ENCODE measurements at regions not wholly inside any gene's neighbourhood (a gene's known extent, or its start where the extent isn't known, plus 50 kb on each side); places are given as distances from the start of the nearest gene placed in this dataset.

DNA sequence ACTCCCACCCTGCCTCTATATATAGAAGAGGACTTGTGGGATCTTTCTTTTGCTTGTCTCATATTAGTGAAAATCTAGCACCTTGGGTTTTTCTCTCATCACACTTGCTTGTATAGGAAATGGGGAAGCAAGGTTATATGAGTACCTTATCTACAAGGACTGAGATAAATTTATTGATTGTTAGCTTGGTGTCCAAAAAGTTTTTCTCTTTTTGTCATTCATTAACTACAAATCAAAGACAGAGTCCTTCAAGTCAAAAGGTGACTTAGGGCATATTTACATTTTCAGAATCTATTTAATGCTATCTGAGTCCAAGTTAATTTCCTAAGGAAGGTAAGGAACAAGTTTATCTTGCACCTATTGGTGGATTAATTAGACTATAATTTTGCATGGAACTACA lies 92.7 kb downstream of the SNAPC1 start (continued):
- TF ChIP-seq, protein P1, sequence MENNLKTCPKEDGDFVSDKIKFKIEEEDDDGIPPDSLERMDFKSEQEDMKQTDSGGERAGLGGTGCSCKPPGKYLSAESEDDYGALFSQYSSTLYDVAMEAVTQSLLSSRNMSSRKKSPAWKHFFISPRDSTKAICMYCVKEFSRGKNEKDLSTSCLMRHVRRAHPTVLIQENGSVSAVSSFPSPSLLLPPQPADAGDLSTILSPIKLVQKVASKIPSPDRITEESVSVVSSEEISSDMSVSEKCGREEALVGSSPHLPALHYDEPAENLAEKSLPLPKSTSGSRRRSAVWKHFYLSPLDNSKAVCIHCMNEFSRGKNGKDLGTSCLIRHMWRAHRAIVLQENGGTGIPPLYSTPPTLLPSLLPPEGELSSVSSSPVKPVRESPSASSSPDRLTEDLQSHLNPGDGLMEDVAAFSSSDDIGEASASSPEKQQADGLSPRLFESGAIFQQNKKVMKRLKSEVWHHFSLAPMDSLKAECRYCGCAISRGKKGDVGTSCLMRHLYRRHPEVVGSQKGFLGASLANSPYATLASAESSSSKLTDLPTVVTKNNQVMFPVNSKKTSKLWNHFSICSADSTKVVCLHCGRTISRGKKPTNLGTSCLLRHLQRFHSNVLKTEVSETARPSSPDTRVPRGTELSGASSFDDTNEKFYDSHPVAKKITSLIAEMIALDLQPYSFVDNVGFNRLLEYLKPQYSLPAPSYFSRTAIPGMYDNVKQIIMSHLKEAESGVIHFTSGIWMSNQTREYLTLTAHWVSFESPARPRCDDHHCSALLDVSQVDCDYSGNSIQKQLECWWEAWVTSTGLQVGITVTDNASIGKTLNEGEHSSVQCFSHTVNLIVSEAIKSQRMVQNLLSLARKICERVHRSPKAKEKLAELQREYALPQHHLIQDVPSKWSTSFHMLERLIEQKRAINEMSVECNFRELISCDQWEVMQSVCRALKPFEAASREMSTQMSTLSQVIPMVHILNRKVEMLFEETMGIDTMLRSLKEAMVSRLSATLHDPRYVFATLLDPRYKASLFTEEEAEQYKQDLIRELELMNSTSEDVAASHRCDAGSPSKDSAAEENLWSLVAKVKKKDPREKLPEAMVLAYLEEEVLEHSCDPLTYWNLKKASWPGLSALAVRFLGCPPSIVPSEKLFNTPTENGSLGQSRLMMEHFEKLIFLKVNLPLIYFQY (CRISPR knock-in tag; IDR thresholded peaks at IDR 0.05; ENCODE audit: borderline replicate concordance): no peak
- TF ChIP-seq ZSCAN25 (CRISPR knock-in tag; IDR thresholded peaks at IDR 0.05) (no peak), HOXA7 (CRISPR knock-in tag; IDR thresholded peaks at IDR 0.05) (no peak), HDAC6 (IDR thresholded peaks at IDR 0.05; ENCODE audit: low read depth, low read length) (no peak), ZNF333 (CRISPR knock-in tag; IDR thresholded peaks at IDR 0.05; ENCODE audit: borderline replicate concordance) (no peak), SOX13 (IDR thresholded peaks at IDR 0.05) (no peak), SOX13 (CRISPR knock-in tag; conservative IDR thresholded peaks at IDR 0.05 in 1 of 2, IDR thresholded peaks at IDR 0.05 in 1 of 2) (peak in 1 of 2 experiments; percentile 49; a peak in 1 of 4 replicates), ASH2L (IDR thresholded peaks at IDR 0.05; ENCODE audit: insufficient read length, low read depth, low read length) (no peak), KAT8 (CRISPR knock-in tag; IDR thresholded peaks at IDR 0.05) (no peak), FOXA3 (CRISPR knock-in tag; IDR thresholded peaks at IDR 0.05) (peak; percentile 59), ZNF263 (CRISPR knock-in tag; IDR thresholded peaks at IDR 0.05) (no peak), MYC (CRISPR knock-in tag; IDR thresholded peaks at IDR 0.05; ENCODE audit: borderline replicate concordance) (no peak), NR2F2 (IDR thresholded peaks at IDR 0.05; ENCODE audit: borderline replicate concordance, low read depth) (peak; percentile 69), SP5 (CRISPR knock-in tag; IDR thresholded peaks at IDR 0.05; ENCODE audit: borderline replicate concordance, low read depth) (no peak)
- TF ChIP-seq, protein P2, sequence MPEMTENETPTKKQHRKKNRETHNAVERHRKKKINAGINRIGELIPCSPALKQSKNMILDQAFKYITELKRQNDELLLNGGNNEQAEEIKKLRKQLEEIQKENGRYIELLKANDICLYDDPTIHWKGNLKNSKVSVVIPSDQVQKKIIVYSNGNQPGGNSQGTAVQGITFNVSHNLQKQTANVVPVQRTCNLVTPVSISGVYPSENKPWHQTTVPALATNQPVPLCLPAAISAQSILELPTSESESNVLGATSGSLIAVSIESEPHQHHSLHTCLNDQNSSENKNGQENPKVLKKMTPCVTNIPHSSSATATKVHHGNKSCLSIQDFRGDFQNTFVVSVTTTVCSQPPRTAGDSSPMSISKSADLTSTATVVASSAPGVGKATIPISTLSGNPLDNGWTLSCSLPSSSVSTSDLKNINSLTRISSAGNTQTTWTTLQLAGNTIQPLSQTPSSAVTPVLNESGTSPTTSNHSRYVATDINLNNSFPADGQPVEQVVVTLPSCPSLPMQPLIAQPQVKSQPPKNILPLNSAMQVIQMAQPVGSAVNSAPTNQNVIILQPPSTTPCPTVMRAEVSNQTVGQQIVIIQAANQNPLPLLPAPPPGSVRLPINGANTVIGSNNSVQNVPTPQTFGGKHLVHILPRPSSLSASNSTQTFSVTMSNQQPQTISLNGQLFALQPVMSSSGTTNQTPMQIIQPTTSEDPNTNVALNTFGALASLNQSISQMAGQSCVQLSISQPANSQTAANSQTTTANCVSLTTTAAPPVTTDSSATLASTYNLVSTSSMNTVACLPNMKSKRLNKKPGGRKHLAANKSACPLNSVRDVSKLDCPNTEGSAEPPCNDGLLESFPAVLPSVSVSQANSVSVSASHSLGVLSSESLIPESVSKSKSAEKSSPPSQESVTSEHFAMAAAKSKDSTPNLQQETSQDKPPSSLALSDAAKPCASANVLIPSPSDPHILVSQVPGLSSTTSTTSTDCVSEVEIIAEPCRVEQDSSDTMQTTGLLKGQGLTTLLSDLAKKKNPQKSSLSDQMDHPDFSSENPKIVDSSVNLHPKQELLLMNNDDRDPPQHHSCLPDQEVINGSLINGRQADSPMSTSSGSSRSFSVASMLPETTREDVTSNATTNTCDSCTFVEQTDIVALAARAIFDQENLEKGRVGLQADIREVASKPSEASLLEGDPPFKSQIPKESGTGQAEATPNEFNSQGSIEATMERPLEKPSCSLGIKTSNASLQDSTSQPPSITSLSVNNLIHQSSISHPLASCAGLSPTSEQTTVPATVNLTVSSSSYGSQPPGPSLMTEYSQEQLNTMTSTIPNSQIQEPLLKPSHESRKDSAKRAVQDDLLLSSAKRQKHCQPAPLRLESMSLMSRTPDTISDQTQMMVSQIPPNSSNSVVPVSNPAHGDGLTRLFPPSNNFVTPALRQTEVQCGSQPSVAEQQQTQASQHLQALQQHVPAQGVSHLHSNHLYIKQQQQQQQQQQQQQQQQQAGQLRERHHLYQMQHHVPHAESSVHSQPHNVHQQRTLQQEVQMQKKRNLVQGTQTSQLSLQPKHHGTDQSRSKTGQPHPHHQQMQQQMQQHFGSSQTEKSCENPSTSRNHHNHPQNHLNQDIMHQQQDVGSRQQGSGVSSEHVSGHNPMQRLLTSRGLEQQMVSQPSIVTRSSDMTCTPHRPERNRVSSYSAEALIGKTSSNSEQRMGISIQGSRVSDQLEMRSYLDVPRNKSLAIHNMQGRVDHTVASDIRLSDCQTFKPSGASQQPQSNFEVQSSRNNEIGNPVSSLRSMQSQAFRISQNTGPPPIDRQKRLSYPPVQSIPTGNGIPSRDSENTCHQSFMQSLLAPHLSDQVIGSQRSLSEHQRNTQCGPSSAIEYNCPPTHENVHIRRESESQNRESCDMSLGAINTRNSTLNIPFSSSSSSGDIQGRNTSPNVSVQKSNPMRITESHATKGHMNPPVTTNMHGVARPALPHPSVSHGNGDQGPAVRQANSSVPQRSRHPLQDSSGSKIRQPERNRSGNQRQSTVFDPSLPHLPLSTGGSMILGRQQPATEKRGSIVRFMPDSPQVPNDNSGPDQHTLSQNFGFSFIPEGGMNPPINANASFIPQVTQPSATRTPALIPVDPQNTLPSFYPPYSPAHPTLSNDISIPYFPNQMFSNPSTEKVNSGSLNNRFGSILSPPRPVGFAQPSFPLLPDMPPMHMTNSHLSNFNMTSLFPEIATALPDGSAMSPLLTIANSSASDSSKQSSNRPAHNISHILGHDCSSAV (CRISPR knock-in tag; IDR thresholded peaks at IDR 0.05; ENCODE audit: borderline replicate concordance): no peak
- TF ChIP-seq, protein P3, sequence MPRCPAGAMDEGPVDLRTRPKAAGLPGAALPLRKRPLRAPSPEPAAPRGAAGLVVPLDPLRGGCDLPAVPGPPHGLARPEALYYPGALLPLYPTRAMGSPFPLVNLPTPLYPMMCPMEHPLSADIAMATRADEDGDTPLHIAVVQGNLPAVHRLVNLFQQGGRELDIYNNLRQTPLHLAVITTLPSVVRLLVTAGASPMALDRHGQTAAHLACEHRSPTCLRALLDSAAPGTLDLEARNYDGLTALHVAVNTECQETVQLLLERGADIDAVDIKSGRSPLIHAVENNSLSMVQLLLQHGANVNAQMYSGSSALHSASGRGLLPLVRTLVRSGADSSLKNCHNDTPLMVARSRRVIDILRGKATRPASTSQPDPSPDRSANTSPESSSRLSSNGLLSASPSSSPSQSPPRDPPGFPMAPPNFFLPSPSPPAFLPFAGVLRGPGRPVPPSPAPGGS (CRISPR knock-in tag; IDR thresholded peaks at IDR 0.05): no peak
- TF ChIP-seq, protein P4, sequence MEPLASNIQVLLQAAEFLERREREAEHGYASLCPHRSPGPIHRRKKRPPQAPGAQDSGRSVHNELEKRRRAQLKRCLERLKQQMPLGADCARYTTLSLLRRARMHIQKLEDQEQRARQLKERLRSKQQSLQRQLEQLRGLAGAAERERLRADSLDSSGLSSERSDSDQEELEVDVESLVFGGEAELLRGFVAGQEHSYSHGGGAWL (CRISPR knock-in tag; IDR thresholded peaks at IDR 0.05): no peak

Data from HepG2 (cell line).